ENCODE measurements at regions not wholly inside any gene's neighbourhood (a gene's known extent, or its start where the extent isn't known, plus 50 kb on each side); places are given as distances from the start of the nearest gene placed in this dataset.

GRCh38 chr21:15221799-15222386 lies 157.1 kb upstream of the NRIP1 start (continued):
- TF ChIP-seq, protein P1, sequence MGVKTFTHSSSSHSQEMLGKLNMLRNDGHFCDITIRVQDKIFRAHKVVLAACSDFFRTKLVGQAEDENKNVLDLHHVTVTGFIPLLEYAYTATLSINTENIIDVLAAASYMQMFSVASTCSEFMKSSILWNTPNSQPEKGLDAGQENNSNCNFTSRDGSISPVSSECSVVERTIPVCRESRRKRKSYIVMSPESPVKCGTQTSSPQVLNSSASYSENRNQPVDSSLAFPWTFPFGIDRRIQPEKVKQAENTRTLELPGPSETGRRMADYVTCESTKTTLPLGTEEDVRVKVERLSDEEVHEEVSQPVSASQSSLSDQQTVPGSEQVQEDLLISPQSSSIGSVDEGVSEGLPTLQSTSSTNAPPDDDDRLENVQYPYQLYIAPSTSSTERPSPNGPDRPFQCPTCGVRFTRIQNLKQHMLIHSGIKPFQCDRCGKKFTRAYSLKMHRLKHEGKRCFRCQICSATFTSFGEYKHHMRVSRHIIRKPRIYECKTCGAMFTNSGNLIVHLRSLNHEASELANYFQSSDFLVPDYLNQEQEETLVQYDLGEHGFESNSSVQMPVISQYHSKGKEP (CRISPR knock-in tag; IDR thresholded peaks at IDR 0.05), result no peak
- no peak for TF ChIP-seq ZNF232 (CRISPR knock-in tag; IDR thresholded peaks at IDR 0.05; ENCODE audit: borderline replicate concordance)
- TF ChIP-seq MYPOP (CRISPR knock-in tag; IDR thresholded peaks at IDR 0.05), result no peak
- peak; percentile 80; the same call in 1 of the 2 replicates for TF ChIP-seq NCOR1 (IDR thresholded peaks at IDR 0.05; ENCODE audit: borderline replicate concordance, low read length)
- peak; percentile 19; the same call in 1 of the 2 replicates for TF ChIP-seq HNF4G (IDR thresholded peaks at IDR 0.05; ENCODE audit: borderline replicate concordance, low read depth, low read length)
- peak; percentile 54; the same call in 1 of the 2 replicates for TF ChIP-seq HNF4G (CRISPR knock-in tag; IDR thresholded peaks at IDR 0.05; ENCODE audit: borderline replicate concordance, low read depth)
- no peak for TF ChIP-seq ZBTB7A (CRISPR knock-in tag; IDR thresholded peaks at IDR 0.05)
- TF ChIP-seq, protein P2, sequence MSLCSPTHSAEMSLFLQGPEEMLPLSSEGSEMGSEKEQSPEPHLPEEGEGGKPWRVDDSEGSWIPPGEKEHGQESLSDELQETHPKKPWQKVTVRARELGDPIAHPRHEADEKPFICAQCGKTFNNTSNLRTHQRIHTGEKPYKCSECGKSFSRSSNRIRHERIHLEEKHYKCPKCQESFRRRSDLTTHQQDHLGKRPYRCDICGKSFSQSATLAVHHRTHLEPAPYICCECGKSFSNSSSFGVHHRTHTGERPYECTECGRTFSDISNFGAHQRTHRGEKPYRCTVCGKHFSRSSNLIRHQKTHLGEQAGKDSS (CRISPR knock-in tag; IDR thresholded peaks at IDR 0.05; ENCODE audit: borderline replicate concordance, low read depth), result peak; percentile 59; the same call in 1 of the 2 replicates
- TF ChIP-seq, protein P3, sequence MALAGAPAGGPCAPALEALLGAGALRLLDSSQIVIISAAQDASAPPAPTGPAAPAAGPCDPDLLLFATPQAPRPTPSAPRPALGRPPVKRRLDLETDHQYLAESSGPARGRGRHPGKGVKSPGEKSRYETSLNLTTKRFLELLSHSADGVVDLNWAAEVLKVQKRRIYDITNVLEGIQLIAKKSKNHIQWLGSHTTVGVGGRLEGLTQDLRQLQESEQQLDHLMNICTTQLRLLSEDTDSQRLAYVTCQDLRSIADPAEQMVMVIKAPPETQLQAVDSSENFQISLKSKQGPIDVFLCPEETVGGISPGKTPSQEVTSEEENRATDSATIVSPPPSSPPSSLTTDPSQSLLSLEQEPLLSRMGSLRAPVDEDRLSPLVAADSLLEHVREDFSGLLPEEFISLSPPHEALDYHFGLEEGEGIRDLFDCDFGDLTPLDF (CRISPR knock-in tag; IDR thresholded peaks at IDR 0.05), result no peak
- TF ChIP-seq FOXJ3 (CRISPR knock-in tag; IDR thresholded peaks at IDR 0.05; ENCODE audit: borderline replicate concordance), result peak; percentile 52; the same call in 1 of the 2 replicates
- TF ChIP-seq NR1H2 (CRISPR knock-in tag; IDR thresholded peaks at IDR 0.05; ENCODE audit: borderline replicate concordance, low read depth), result peak; percentile 89
- no peak for TF ChIP-seq ZNF441 (CRISPR knock-in tag; IDR thresholded peaks at IDR 0.05; ENCODE audit: borderline replicate concordance)
- TF ChIP-seq CENPX (CRISPR knock-in tag; IDR thresholded peaks at IDR 0.05), result no peak
- TF ChIP-seq DNMT3B (CRISPR knock-in tag; conservative IDR thresholded peaks at IDR 0.05), result no peak
- TF ChIP-seq, protein P4, sequence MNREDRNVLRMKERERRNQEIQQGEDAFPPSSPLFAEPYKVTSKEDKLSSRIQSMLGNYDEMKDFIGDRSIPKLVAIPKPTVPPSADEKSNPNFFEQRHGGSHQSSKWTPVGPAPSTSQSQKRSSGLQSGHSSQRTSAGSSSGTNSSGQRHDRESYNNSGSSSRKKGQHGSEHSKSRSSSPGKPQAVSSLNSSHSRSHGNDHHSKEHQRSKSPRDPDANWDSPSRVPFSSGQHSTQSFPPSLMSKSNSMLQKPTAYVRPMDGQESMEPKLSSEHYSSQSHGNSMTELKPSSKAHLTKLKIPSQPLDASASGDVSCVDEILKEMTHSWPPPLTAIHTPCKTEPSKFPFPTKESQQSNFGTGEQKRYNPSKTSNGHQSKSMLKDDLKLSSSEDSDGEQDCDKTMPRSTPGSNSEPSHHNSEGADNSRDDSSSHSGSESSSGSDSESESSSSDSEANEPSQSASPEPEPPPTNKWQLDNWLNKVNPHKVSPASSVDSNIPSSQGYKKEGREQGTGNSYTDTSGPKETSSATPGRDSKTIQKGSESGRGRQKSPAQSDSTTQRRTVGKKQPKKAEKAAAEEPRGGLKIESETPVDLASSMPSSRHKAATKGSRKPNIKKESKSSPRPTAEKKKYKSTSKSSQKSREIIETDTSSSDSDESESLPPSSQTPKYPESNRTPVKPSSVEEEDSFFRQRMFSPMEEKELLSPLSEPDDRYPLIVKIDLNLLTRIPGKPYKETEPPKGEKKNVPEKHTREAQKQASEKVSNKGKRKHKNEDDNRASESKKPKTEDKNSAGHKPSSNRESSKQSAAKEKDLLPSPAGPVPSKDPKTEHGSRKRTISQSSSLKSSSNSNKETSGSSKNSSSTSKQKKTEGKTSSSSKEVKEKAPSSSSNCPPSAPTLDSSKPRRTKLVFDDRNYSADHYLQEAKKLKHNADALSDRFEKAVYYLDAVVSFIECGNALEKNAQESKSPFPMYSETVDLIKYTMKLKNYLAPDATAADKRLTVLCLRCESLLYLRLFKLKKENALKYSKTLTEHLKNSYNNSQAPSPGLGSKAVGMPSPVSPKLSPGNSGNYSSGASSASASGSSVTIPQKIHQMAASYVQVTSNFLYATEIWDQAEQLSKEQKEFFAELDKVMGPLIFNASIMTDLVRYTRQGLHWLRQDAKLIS (CRISPR knock-in tag; IDR thresholded peaks at IDR 0.05), result no peak
- no peak for TF ChIP-seq ELF4 (CRISPR knock-in tag; IDR thresholded peaks at IDR 0.05; ENCODE audit: borderline replicate concordance)
- peak; percentile 50 for TF ChIP-seq STAG1 (CRISPR knock-in tag; IDR thresholded peaks at IDR 0.05)
- TF ChIP-seq NR3C1 (CRISPR knock-in tag; IDR thresholded peaks at IDR 0.05), result no peak
- TF ChIP-seq PATZ1 (CRISPR knock-in tag; IDR thresholded peaks at IDR 0.05), result peak; percentile 55
